H1 (cell line): ENCODE measurements at regions not wholly inside any gene's neighbourhood (a gene's known extent, or its start where the extent isn't known, plus 50 kb on each side); places are given as distances from the start of the nearest gene placed in this dataset.

ENCODE experiments used
- HDAC6 ChIP-seq: IDR thresholded peaks from one replicate; pipeline ENCODE4 v1.7.1; 2012; ENCODE audit warnings: low read depth, mild to moderate bottlenecking, inconsistent platforms, low read length, moderate library complexity
- MAFK ChIP-seq: IDR thresholded peaks from 2 replicates; pipeline ENCODE4 v1.6.1; 2012; ENCODE audit warnings: low read depth, mild to moderate bottlenecking, improper control_type of control experiment, low read length
- POU5F1 ChIP-seq: IDR thresholded peaks from 2 replicates; pipeline ENCODE4 v1.6.1; 2011; ENCODE audit warnings: low read depth, mild to moderate bottlenecking, low read length, moderate library complexity

- TF ChIP-seq MAFK (no peak), HDAC6 (no peak), POU5F1 (no peak)
Measured at GRCh38 chr3:74447221-74447620, 167.2 kb downstream of the CNTN3 start (continued).
